Amniotic stem cell (primary cell): ENCODE measurements at regions not wholly inside any gene's neighbourhood (a gene's known extent, or its start where the extent isn't known, plus 50 kb on each side); places are given as distances from the start of the nearest gene placed in this dataset.
"Not testable (repeated sequence)": the region's sequence is repeated elsewhere in the genome, so short reads cannot be mapped to it uniquely, and the experiment has no call there.

Experiments
- DNase-seq: peaks from one replicate; lab custom pipeline; 2025; lab: John Stamatoyannopoulos, UW

DNA sequence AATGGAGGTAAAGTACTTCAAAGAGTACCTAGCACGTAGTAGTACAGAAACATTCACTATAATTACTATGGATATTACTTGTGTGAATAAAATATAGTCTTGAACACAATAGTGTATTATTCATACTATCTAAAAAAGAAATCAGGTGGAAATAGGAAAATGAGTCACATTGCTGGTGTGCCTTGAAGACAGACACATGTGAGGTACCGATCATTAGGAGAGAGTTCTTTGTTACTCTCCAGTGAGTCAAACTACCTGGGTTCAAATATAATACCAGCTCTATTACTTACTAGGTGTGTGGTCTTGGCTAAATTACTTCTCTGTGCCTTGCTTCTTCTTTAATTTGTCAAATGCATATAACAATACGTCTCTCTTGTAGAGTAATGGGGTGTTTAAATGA is 50.8 kb upstream of the BEND6 start:
- no peak for DNase-seq

DNA sequence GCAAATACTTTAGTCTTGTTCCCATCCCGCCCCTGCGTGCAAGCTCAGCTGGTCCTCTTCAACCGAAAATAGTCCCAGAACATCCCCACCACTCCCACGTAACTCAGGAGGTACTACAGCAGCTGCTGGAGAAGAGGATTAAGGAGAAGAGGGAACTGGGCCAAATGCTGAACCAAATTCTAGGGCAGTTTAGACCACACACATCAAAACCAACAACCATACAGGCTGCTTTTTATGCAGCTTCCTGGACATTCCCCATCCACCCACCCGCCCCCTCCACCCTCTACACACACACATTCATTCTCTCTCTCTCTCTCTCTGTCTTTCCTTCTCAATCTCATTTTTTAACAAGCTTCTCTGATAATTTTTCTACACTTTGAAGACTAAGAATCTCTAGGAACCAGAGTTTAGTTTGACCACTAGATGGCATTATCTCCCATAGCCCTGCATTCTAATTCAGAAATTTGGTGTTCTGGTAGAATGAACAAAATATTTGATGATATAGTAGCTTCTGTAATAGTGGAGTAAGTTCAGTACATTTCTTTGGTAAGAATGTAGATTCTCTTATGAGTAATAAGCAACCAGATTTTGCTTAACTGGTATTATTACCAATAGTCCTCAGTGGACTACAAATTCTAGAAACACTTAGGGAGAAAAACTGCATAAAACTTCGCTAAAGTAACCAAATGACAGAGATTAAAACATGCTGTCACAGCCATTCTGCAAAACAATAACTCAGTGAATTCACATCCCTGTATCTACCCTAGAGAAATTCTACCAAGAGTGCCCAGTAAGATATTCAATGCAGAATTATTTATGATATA is 52.1 kb upstream of the BEND6 start:
- peak; percentile 31 for DNase-seq

DNA sequence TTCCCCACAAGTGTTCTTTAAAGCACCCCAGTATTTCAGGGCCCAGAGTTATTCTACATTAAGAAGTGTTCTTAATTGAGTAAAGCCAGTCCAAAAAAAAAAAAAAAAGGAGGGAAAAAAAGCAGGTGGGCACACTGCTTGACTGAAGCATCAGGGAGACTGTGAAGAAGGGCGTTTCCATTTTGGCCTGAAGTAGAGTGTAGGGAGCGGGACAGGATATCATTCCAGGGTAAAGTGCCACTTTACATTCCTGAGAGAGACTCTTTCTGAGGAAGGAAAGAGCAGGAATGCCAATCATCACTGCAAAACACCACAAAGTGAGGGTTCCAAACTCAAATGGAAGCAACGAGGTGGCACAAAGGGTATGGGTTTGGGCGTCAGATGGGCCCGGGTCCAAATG is 54.1 kb upstream of the BEND6 start:
- DNase-seq = no peak

DNA sequence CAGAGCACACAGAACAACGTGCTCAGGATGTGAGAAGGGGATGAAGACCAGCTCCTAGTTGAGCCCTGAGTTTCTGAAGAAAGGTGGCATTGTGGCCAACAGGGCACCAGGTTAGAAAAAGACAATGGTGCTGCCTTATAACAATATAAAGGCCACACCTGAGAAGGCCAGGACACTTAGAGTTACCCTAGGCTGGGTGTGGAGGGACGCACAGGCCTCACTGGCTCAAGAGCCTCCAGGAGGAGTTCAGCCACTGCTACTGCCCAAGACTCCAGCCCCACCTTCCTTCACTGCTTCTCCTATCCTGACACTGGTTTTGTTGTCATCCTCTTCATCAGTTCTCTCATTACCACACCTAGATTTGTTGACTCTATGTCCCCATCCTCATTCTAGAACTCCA is 55.2 kb upstream of the BEND6 start:
- DNase-seq = no peak

DNA sequence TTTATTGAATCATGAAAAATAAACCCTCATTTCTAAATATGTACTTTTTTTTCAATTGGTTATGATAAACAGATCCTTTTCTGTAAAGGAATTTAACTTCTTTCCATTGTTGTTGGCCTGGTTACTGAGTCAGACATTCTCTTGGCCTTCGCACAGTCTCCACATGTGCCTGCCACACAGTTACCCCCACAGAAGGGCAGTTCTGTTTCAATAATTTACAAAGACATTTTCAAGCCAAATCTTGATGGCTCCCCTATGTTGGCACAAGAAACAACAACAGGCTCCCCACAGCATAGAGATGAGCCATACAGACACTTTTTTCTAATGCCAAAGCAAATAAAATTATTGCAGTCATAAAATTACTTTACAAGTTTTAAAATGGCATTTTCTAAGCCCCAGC is 55.6 kb upstream of the BEND6 start:
- DNase-seq = no peak

DNA sequence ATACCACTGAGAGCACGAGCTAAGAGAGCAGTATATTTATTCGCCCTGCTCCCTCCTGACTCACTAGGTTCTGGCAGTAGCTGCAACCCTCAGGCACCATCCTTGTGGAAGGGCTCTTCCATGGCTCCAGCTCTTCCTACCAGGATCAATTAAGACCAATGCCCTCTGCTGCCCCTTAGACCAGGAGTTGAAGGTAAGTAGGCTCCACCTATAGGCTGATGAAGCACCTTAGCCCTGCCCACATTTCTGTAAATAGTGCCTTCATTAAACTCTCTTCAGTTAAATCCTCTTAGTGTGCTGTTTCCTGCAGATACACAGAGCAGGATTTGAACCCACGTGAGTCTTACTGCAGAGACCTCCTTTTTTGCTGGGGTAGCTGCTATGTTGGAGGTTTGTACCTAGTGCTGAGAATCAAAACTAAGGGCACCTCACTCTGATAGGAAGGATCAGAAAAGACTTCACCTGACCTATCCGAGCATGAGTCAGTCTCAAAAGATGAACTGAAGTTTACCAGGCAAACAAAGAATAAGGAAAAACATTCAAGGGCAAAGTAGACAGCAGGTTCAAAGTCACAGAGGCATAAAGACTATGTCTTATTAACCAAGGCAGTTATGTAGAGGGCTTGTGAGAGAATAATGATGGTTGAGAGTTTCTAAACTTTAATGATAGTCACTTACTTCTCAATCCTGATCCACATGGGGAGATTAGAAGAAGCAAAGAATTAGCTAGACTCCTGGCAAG is 56.9 kb upstream of the BEND6 start:
- no peak for DNase-seq

DNA sequence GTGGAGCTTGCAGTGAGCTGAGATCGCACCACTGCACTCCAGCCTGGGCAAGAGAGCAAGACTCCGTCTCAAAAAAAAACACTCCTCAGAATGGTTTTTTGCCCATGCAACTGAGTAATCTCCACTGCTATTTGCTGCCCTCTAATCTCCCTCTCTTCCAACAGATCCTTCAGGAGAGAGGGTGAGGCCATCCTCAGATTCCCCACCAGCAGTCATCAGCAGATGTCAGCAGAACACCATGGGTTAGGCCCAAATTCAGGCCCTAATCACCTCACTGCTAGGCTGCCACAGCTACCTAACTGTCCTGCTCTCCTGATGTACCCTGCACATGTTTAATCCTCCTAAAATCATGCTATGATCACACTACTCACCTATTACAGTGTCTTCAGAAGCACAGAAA is 63.2 kb upstream of the BEND6 start:
- DNase-seq = no peak

DNA sequence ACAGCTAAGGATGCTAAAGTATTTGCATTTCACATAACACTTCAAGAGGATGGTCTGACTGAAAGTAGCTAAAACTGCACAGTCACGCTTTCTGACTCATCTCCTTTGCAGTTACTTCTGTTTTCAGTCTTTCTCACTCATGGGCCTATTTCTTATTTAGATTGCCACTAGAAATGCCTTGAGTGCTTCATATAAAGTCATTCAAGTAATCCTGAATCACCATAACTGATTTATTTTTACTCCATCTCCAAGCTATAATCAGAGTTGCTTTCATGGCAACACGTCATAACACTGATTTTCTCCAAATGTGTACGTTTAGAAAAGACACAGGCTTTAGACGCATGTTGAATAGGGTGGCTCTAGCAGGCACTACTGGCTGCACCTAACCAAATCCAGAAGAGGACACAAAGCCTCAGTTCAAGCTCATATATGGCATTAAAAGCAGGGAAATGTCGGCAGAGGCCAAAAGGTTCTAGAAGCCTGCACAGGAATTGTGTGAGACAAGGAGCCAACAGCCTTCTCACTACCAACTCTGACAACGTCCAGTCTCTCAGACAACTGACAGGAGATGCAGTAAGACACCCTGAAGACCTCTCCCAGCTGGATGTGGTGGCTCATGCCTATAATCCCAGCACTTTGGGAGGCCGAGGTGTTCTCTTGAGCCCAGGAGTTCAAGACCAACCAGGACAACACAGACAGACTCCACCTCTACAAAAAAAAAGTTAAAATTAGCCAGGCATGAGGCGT is 64.1 kb upstream of the BEND6 start:
- DNase-seq = peak; percentile 80

DNA sequence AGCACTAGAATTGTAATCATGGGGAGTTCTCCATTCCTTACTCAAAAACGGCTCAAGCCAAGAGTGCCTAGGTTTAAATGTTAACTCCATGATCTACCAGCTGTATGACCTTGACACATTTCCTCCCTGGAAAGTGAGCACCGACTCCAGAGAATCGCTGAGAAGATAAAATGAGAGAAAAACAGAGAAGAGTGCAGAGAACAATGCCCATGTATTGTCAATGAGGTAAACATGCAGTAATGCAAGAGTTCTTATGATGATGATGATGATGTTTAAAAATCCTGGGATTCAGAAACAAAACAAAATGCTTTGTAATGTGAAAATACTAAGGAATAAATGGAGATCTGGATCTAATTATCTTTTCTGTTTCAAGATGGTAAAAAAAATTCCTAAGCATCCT is 64.8 kb upstream of the BEND6 start:
- no peak for DNase-seq

DNA sequence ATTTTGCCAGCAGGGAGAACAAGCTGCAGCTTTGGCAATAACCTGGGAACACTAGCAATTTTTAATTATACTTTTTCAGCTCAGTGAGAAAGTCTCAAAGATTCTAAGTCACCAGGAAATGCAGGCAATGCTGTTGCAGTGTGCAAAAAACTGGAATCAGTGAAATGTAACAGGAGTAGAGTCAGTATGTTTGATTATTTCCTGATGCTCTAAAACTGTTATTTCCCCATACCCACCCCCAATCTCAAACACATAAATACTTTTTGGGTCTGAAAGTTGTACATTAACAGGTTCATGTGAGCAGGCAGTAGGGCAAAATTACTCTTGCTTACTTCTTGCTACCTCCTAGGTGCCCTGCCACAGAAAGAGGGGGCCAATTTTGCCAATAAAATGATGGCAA is 65.4 kb upstream of the BEND6 start:
- no peak for DNase-seq

DNA sequence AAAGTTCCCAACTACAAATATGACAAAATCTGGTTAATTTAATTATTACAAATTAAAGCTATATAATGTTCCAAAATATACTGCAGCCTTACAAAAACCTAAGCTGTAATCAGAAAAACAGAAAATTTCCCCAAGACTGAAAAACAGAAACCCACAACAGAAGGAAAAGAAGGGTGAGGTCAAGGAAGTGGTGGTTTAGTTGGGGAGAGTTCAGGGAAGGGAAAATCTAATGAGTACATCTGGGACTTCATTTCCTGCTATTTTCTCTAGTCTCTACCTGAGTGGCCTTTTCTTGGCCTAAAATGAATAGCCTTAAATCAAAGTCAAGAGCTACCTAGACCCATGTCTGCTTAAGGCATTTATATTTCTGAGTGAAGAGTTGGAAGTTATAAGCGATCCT is 66.2 kb upstream of the BEND6 start:
- DNase-seq = no peak

DNA sequence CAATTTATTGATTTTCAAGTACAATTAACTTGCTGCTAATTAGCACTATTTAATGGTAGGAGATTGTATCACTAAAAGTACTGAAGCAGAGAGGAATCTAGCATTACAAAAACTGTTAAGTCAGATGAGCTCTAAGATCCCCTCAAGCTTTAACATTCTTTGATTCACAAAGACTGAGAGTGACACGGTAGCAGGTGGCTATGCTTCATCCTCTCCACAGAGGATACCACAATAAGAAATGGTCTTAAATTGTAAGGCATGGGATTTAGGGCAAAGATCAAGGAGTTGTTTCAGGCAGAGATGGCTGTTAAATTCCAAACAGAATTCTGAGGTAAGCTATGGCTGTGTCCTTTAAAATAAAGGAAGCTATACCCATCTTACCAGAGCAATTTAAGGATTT is 67.8 kb upstream of the BEND6 start:
- DNase-seq = no peak

DNA sequence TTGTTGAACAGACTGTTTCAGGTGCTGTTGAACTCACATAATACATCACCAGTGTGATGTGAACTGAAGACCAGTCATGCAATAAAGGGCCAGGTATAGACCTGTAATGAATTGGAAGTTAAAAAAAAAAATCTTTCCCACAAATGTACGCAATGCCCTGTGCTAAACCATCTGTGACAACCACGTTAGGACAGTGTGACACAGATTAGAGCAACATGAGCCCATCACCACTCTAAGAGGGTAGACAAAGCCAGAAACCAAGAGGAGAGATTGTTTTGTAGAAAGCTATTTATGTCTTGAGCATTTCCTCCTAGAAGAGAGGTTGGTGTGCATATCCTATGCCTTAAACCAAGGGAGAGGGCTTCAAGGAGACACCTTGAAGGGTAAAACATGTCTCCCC is 77.0 kb upstream of the BEND6 start:
- DNase-seq = no peak

DNA sequence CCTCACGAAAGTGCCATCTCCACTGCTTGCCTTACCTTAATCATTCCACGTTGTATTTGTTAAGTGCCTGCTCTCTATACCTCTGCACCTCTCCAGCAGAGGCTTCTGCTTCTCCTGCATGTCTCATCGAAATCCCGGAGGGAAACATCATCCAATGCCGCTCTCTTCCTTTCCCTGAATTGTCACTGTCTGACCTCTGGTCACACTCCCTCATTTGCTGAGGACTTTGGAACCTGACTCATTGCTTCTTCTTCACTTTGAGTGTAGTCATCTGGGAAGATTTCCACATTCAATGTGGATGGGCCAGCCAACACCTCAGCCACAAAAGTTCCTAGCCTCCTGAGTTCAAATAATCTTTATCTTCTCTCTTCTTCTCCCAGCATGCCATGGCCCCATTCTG is 78.9 kb upstream of the BEND6 start:
- DNase-seq = no peak

DNA sequence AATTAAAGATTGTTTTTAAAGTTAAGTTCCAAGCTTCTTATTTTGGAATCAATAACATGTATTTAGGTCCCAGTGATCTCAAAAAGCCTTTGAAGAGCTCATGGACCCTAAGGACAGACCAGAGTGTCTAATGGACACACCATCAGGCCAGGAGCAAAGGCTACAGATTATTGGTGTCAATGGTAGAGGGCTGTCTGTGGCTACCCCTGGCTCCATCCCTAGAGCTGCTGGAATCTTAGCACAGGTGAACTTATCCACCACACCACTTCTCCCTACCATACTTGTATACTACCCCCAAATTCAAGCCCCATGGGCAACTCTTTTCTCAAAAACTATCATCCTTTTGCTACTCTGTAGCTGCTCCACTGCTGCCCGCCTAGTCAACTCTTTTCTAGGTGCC is 79.4 kb upstream of the BEND6 start:
- DNase-seq = no peak

DNA sequence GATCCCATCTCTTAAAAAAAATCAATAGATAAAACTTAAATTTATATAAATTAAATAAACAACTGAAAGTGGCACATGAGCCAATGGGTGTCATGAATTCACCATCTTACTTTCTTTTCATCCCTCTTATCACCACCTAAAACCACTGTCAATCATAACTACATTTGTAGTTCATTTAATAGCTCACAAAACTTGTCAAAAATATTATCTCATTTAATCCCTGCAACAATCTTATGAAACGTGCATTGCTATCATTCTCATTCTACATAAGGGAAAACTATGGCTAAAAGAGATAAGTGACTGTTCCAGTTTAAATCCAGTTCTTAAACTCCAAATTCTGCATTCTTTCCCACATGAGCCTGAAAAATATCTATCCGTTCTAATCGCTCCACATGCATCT is 80.6 kb upstream of the BEND6 start:
- DNase-seq = no peak

DNA sequence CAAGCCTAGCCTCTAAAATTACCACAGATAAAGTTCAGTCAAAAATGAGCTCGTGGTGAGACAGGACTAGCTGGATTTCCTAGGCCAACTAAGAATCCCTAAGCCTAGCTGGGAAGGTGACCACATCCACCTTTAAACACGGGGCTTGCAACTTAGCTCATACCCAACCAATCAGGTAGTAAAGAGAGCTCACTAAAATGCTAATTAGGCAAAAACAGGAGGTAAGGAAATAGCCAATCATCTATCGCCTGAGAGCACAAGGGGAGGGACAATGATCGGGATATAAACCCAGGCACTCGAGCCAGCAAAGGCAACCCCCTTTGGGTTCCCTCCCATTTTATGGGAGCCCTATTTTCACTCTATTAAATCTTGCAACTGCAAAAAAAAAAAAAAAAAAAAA is 84.9 kb upstream of the BEND6 start:
- DNase-seq = not testable (repeated sequence)

DNA sequence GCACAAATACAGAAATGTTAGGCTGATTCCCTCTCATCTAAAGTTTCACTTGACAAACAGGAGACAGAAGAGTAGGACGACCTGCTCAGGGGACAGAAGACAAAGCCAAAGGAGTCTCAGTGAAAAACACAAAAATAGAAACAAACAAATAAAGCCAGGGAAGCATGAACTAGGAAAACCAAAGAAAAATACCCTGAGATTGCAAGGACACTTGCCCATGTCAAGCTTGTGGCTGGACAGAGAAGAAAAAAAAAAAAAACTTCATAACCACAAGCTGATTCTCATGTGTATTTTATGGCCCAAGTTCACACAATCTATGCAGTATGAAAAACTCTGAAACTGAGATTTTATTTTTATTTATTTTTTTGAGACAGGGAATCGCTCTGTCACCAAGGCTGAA is 85.6 kb upstream of the BEND6 start:
- DNase-seq = no peak

DNA sequence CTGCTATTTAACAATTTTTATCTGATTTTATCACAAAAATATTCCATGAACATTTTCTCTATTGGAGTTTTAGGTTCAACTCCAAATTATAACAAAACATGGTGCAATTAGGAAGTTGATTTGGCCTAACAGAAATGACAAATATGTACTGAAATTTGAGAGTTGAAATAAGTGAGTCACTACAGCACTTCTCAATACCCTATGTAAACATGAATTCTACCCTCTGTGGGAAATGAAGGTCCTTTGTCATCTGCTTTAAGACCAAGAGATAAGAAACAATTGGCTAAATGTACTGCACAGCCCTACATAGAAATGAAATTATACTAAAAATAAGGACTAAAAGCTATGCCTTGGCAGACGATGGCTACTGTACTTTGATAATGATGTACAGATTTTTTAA is 86.2 kb upstream of the BEND6 start:
- no peak for DNase-seq

DNA sequence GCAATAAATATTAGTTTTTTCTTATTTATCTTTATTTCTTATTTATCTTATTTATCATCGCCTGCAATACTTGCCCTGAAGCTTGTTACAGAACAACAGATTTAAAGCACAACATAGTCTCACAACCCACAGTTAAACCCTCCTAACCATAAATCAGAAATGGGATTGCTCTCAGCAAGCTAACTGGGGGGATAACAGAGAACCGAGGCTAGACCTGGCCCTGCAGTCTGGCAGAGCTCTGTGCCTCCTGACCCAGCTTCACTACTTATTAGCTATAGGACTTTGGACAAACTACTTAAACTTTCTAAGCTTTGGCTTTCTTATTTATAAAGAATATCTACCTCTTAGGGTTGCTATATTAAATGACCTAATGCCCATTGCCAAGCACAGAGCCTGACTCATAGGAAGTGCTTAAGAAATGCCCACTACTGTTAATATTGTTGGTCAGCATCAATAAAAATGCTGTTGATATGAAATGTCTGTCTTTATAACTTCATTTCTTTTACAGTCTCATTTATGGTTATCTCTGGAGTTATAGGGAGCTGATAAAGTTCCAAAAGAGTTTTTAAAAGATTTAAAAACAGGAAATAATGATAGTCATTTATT is 87.9 kb upstream of the BEND6 start:
- DNase-seq = no peak

DNA sequence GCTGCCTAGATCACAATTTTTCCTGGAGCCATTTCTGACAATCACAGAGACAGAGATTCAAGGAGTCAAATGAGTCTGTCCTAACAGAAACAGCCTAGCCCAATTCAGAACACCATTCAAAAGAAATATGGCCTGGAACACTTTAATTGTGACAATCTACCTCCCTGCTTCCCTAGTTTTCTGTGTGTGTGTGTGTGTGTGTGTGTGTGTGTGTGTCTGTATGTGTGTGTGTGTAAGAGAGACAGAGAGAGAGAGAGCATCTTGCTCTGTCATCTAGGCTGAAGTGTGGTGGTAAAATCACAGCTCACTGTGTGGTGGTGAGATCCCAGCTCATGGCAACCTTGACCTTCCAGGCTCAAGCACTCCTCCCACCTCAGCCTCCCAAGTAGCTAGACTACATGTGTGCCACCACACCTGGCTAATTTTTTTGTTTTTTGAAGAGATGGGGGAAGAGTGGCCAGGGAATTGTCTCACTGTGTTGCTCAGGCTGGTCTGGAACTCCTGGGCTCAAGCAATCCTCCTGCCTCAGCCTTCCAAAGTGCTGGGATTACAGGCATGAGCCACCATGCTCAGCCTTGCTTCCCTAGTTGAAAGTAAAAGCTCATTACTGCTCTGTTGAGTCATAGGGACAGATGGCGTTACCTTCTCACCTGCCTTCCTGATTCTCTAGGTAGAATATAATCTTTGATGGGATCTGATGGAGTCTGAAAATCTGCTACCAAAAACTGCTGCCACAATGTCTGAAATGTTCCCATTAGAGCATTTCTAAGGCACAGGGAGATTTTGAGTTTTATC is 89.6 kb upstream of the BEND6 start:
- no peak for DNase-seq

DNA sequence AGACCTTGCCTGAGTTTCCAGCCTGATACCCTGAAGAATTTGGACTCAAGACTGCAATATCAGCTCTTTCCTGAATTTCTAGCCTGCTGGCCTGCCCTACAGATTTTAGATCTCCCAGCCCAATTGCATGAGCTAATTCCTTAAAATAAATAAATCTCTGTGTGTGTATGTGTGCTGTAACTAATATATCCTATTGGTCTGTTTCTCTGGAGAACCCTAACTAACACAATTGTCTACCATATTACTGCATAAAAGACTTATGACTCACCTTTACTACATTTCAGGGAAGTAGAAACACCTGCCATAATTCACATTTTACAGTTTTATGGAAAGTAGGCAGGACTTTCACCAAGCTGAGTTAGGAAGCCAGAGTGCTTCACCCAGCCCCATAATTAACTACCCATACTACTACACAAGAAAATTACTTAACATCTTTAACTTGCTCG is 90.7 kb upstream of the BEND6 start:
- DNase-seq = no peak
